ENCODE measurements at regions not wholly inside any gene's neighbourhood (a gene's known extent, or its start where the extent isn't known, plus 50 kb on each side); places are given as distances from the start of the nearest gene placed in this dataset.

GRCh38 chr15:38046257-38047051, 112.0 kb downstream of the TMCO5A start:
- DNase-seq = no peak

GRCh38 chr15:38048001-38048455, 113.6 kb downstream of the TMCO5A start:
- DNase-seq = no peak

- peak in 2 of 4 experiments; percentile 37 to 62 for DNase-seq
Observed at GRCh38 chr15:38049891-38050290, 115.5 kb downstream of the TMCO5A start.

- peak; percentile 53 to 87 (median 74) for DNase-seq
Observed at GRCh38 chr15:38050529-38051448, 116.3 kb downstream of the TMCO5A start.

DNA sequence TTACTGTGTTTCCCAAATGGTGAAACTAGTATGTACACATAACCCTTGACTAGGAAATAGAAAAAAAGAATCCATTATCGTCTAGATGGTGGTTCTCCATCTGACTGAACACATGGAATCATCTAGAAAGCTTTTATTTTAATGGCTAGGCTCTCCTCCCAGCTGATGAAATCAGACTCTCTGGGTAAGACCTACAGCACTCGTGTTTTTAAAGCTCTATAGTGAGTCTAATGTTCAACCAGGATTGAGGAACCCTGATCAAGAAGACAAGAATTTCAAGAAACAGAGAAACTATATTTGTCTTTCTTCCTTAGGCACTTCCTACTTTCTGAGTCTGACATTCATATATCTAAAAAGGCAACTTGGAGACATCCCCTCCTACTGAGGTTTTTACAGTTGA, 118.8 kb downstream of the TMCO5A start:
- DNase-seq = peak in 3 of 4 experiments; percentile 34 to 76 (median 67)

DNA sequence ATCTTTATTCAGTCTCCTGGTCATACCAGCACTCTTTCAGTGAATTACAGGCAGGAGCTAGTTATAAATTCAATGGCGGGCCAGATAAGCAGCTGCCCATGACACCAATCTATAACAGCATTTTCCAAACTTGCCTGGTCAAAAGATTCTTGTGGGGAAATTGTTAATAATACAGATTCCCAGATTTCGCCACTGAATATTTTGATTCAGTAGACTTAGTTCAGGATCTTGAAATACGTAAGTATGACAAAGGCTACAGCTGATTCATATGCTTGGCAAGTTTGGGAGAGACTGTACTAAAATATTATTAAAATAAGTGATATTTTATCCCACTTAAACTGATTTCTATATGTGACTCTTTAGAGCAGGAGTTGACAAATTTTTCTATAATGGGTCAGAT, 119.3 kb downstream of the TMCO5A start:
- DNase-seq = no peak

DNA sequence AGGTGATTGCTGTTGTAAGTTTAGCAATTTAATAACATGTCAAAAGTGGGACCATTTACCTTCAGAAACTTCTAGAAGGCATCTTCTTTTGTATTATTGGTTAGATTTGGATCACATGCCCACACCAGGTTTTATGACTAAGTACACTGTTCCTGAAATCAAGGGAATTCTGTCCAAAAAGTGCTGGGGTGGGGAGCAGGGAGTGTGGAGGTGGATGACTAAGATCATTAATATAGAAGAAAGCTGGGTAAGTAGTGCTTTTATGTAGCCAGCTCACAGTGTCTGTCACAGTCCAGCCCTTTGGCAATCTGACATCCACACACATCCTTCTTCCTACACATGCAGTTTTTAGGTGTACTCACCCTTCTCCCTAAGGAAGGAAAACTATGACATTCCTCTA, 120.0 kb downstream of the TMCO5A start:
- peak; percentile 23 to 62 (median 55) for DNase-seq

DNA sequence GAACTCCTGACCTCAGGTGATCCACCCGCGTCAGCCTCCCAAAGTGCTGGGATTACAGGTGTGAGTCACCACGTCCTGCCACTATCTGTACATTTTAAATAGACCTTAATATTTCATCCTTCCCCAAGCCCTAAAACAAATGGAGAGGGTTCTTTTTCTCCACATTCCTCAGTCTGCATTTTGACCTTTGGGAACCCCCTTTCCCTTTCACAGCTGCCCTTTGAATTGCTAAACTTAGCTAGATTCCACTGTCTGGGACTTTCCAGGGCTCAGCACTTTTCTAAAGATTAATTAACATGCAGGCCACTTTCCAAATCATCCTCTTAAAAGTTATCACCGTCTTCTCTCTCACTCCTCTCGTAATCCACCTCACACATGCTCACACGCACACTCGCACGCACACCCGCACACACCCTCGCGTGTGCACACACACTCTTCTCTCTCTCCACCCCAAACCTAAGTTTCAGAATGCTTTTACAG, 124.2 kb downstream of the TMCO5A start:
- DNase-seq = peak in 3 of 4 experiments; percentile 29 to 62 (median 44)

DNA sequence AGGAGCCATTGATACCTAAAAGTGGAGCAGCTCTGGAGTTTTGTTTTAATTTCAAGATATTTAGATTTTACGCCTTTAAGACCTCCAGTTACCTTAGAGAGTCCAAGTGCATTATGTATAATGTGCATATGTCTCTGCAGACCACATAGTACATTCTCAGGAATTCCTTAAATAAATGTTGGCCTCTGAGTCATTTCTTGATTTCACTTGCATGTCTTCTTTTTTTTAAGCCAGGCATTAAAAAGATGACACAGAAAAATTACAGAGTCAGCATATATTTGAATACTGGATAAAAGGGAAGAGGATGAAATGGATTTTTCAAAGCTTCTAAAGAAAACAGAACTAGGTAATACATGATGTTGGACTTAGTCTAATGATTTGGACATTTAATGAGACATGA, 125.2 kb downstream of the TMCO5A start:
- peak in 2 of 4 experiments; percentile 62 to 74 for DNase-seq

DNA sequence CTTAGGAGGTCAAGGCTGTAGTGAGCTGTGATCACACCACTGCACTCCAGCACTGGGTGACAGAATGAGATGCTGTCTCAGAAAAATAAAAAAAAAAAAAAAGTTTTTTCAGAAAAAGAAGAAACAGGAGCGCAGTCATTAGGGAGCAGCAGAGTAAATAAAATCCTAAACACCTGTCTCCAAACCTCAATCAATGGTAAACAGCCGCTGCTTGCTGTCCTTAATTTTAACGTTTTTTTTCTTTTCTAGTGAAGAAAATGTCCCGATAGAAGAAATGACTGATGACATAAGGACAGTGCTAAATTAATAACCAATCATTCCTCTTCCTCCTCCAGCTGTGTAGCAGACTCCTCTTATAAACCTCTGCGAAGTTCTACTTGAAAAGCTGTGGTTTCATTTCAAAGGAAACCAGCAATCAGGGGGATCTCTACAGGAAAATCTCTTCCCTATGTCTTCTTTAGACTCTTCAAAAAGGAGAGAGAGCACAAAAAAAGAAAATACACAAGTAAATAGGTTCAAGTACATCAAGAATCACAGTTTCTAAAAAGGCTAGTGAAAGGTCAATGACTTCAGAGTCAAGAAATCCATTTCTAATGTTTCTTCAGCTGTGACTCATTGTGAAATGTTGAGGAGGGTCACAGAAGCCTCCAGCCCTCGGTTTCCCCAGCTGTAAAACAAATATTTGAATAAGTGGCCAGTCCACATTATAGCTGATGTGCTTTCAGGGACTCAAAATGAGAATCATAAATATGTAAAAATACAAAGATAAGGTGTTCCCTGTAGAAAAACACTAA, 127.6 kb downstream of the TMCO5A start:
- no peak for DNase-seq

- no peak for DNase-seq
Observed at GRCh38 chr15:38062696-38063095, 128.3 kb downstream of the TMCO5A start.

DNA sequence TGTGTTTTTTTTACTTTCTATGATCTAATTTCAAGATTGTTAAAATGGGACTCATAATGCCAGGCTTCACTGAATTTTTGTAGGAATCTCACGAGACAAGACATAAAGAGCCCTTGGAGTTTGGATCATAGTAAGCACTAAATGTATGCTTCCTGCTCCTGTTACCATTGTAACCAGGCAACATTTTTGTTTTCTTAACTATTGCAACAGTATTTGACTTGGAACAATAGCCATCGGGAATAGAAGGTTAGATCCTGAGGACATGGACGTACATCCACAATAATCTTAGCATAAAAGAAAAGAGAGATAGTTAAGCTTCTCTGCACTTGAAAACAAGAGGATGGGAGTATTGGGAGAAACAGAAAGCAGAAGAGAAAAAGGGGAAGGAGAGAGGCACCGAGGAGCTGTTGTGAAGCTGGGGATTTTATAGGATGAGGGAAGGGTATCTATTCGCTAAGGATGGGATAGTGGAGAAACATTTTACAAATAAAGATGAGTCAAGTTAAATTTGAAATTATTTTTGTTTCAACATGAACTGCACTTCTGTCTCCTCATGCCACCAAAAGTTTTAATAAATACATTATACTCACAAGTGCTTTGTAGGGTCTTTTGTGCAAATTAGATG, 131.4 kb downstream of the TMCO5A start:
- DNase-seq = peak in 3 of 4 experiments; percentile 45 to 63 (median 61)

DNA sequence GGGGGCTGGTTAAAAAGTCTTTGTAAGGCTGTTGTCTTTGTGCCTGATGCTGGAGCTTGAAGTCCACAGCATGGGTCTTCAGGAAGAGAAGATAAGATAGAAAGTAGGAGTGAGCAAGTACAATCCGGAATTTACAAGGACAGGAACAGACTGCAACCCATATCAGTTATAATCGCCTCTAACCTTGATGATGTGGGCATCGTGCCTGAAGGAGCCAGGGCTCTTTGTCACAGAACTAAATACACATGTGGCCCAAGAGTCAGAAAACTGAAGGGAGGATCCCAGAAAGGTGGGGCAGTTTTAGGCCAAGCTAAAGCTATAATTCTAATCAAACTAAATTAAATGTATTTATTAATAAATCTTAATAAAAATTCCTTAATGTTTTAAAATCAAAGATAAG, 132.2 kb downstream of the TMCO5A start:
- no peak for DNase-seq

- peak; percentile 73 to 93 (median 85) for DNase-seq
Observed at GRCh38 chr15:38068626-38069391, 134.4 kb downstream of the TMCO5A start.

DNA sequence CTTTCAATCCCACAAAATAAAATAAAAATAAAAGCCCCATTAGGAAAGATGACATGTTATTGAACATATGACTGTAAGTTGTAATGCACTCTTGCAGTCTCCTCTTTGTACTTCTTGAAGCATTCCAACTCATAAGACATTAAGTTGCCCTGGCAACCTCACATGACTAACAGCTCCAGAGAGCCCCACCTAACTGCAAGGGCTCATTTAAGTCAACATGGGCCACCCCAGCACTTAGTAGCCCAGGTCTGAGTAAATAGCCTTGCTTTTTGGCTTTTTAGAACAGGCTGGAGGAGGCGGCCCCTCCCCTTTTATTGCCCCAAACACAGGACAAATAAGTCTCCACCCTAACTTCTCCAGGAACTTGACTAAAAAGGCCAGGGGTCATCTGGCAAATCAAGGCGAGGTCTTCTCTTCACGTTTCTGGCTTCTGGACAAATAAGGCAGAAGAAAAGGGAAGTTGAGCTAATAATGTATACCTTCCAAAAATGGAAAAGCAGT, 135.1 kb downstream of the TMCO5A start:
- DNase-seq = peak; percentile 46 to 75 (median 64)

- DNase-seq = no peak
Observed at GRCh38 chr15:38070778-38071177, 136.3 kb downstream of the TMCO5A start.

- DNase-seq = no peak
Observed at GRCh38 chr15:38071211-38071972, 137.0 kb downstream of the TMCO5A start.

DNA sequence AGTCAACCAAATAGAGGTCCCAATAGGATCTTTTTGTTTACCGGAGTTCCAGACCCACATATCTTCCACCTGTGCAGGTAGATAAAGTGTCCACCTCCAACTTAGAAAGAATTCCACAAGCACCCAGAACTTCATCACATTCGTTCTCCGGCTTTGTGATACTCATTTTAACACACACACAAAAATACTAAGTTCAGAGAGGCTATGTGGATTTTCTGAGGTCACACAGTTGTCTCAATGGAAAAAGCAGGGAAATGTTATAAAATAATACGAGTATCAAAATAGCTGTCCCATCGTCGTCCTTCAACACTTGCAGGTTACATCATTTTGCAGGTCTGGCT, 137.5 kb downstream of the TMCO5A start:
- no peak for DNase-seq

DNA sequence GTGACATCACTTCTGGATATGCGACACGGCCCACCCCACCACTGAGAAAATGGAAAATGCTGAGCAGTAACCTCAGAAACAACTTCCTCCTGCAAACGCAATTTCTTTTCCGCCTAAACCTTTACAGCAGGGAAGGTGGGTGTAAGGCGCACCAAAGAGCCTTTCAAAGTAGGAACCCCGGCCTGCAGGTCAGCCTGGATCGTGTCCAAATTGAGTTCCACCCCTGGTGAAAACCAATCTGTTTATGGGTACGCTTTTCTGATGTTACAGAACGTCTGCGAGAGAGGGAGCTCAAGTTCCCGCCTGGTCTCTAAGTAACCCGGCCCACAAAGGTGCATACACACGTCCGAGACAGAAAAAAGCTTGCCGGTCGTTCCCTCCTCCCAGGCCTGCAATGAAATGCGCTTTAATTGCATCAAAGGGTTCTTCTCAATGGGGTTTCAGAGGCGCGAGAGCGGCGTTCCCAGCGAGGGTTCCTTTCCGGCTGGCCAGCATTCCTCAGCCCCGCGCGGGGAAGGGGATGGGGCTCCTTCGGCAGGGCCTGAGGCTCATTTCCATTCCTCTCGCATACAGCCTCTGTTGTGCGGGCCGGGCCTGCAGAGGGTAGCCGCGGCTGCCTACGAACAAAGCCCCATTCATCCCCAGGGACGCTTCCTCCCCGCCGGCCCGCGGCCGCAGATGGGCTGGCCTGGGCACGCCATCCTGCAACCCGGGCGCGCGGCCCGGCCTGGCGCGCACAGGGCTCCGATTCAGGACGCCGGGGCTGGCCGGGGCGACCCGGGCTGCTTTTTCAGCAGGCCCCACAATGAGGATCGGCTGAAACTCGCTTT, 138.1 kb downstream of the TMCO5A start:
- peak; percentile 55 to 87 (median 82) for DNase-seq
